Smooth muscle cell (in vitro differentiated cells): ENCODE measurements at regions not wholly inside any gene's neighbourhood (a gene's known extent, or its start where the extent isn't known, plus 50 kb on each side); places are given as distances from the start of the nearest gene placed in this dataset.

Experiments
- DNase-seq: peaks from one replicate; lab custom pipeline; 2025; ENCODE audit not compliant: unreplicated experiment; lab: John Stamatoyannopoulos, UW
- H2AFZ ChIP-seq: fragments of 200-600 bp; sonication (generic); 2 replicates; pipeline ENCODE4 v1.6.0; 2016; ENCODE audit warnings: antibody characterized with exemption, low read depth, mild to moderate bottlenecking
- H3F3A ChIP-seq: fragments of 200-600 bp; sonication (generic); 2 replicates; pipeline ENCODE4 v1.6.0; 2017; ENCODE audit warnings: antibody characterized with exemption, low read depth
- H3K27ac ChIP-seq: fragments of 200-600 bp; sonication (generic); 2 replicates; pipeline ENCODE4 v1.5.1; 2016; ENCODE audit warnings: low read depth, mild to moderate bottlenecking
- H3K27me3 ChIP-seq: fragments of 200-600 bp; sonication (generic); 2 replicates; pipeline ENCODE4 v1.6.1; 2016; ENCODE audit warnings: low read depth, mild to moderate bottlenecking
- H3K36me3 ChIP-seq: fragments of 200-600 bp; sonication (generic); 2 replicates; pipeline ENCODE4 v1.5.1; 2016; ENCODE audit warnings: low read depth
- H3K4me1 ChIP-seq: fragments of 200-600 bp; sonication (generic); 2 replicates; pipeline ENCODE4 v1.5.1; 2016; ENCODE audit warnings: low read depth
- H3K4me2 ChIP-seq: fragments of 200-600 bp; sonication (generic); 2 replicates; pipeline ENCODE4 v1.6.0; 2016; ENCODE audit warnings: mild to moderate bottlenecking
- H3K4me3 ChIP-seq: fragments of 200-600 bp; sonication (generic); 2 replicates; pipeline ENCODE4 v1.5.1; 2016; ENCODE audit warnings: mild to moderate bottlenecking
- H3K79me2 ChIP-seq: fragments of 200-600 bp; sonication (generic); 2 replicates; pipeline ENCODE4 v1.6.0; 2016; ENCODE audit warnings: low read depth, mild to moderate bottlenecking
- H3K9ac ChIP-seq: fragments of 200-600 bp; sonication (generic); 2 replicates; pipeline ENCODE4 v1.6.0; 2016; ENCODE audit warnings: low read depth
- H3K9me3 ChIP-seq: fragments of 200-600 bp; sonication (generic); replicated peaks from 2 replicates; pipeline ENCODE4 v1.5.1; 2016; ENCODE audit warnings: low read depth
- H4K20me1 ChIP-seq: fragments of 200-600 bp; sonication (generic); 2 replicates; pipeline ENCODE4 v1.6.0; 2016; ENCODE audit warnings: low read depth
- CTCF ChIP-seq: fragments of 200-600 bp; sonication (generic); IDR thresholded peaks from 2 replicates; pipeline ENCODE4 v1.5.1; 2017; ENCODE audit warnings: borderline replicate concordance, mild to moderate bottlenecking, antibody characterized with exemption; ENCODE audit not compliant: insufficient read depth, poor library complexity, severe bottlenecking
- WGBS: methylation state at CpG from one replicate; pipeline ENCODE4 v1.1.7; 2016; ENCODE audit warnings: low lambda C conversion rate; 5-methylcytosine and 5-hydroxymethylcytosine counted together

GRCh38 chr16:23013484-23013883 is 135.8 kb downstream of the USP31 start:
- Histone ChIP-seq H3K4me2 (no peak overlapping the region), H3K36me3 (no peaks in the 10 kb centered on the region), H2AFZ (no peak overlapping the region), H3F3A (no peaks in the 10 kb centered on the region), H3K9me3 (no peaks in the 10 kb centered on the region), H3K27ac (no peak overlapping the region), H3K27me3 (no peaks in the 10 kb centered on the region), H3K9ac (no peak overlapping the region), H3K4me1 (no peaks in the 10 kb centered on the region), H3K4me3 (no peak overlapping the region), H4K20me1 (no peaks in the 10 kb centered on the region), H3K79me2 (no peaks in the 10 kb centered on the region)
- 82% methylated on average over 1 of the region's 1 CpG for WGBS
- TF ChIP-seq CTCF = no peak
- no peak for DNase-seq

- H3K4me1 ChIP-seq = no peaks in the 10 kb centered on the region
- DNase-seq = no peak
- H3K9ac ChIP-seq = no peak overlapping the region
- H3K27me3 ChIP-seq = no peaks in the 10 kb centered on the region
- no peak overlapping the region for H3K4me3 ChIP-seq
- no peaks in the 10 kb centered on the region for H3K9me3 ChIP-seq
- H3F3A ChIP-seq = no peaks in the 10 kb centered on the region
- H3K79me2 ChIP-seq = no peaks in the 10 kb centered on the region
- H3K36me3 ChIP-seq = no peaks in the 10 kb centered on the region
- H3K27ac ChIP-seq = no peak overlapping the region
- whole genome bisulfite sequencing = 82% methylated on average over 3 of the region's 3 CpGs
- TF ChIP-seq CTCF = no peak
- H4K20me1 ChIP-seq = no peaks in the 10 kb centered on the region
- no peak overlapping the region for H2AFZ ChIP-seq
- no peak overlapping the region for H3K4me2 ChIP-seq
Observed at GRCh38 chr16:23009075-23009474, 140.2 kb downstream of the USP31 start.

DNA sequence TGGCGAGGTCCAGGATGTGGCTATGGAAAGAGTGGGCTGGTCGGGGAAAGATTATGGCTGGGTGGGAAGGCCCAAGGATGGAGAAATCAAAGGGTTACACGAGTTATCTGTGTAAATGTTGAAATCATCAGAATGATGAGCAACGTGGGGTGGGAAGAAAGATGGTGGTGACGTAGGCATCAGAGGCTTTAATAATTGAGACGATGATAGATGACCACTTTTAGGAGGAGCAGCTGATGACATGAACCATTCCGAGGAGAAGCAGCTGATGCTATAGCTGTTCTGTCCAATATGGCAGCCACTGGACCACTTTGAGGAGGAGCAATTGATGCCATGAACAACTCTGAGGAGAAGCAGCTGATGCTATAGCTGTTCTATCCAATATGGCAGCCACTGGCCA is 141.2 kb downstream of the USP31 start:
- Histone ChIP-seq H3K9ac (no peak overlapping the region), H3K4me1 (no peaks in the 10 kb centered on the region), H3K4me3 (no peak overlapping the region), H4K20me1 (no peaks in the 10 kb centered on the region), H3F3A (no peaks in the 10 kb centered on the region), H3K9me3 (no peaks in the 10 kb centered on the region), H3K27me3 (no peaks in the 10 kb centered on the region), H3K27ac (no peak overlapping the region), H3K4me2 (no peak overlapping the region), H2AFZ (no peak overlapping the region), H3K79me2 (no peaks in the 10 kb centered on the region), H3K36me3 (no peaks in the 10 kb centered on the region)
- TF ChIP-seq CTCF = no peak
- WGBS = 83% methylated on average over 7 of the region's 7 CpGs
- no peak for DNase-seq

DNA sequence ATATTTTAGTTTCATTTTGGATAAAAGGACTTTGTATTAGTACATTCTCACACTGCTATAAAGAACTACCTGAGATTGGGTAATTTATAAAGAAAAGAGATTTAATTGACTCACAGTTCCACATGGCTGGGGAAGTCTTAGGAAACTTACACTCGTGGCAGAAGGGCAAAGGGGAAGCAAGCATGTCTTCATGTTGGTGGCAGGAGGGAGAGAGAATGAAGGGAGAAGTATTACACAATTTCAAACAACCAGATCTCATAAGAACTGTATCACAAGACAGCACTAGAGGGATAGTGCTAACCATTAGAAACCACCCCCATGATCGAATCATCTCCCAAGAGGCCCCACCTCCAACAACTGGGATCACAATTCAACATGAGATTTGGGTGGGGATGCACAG is 142.9 kb downstream of the USP31 start:
- Histone ChIP-seq H3K27ac (no peak overlapping the region), H3K9ac (no peak overlapping the region), H3K4me1 (no peaks in the 10 kb centered on the region), H3F3A (no peaks in the 10 kb centered on the region), H3K27me3 (no peaks in the 10 kb centered on the region), H3K4me3 (no peak overlapping the region), H2AFZ (no peak overlapping the region), H3K4me2 (no peak overlapping the region), H3K79me2 (no peaks in the 10 kb centered on the region), H4K20me1 (no peaks in the 10 kb centered on the region), H3K9me3 (no peaks in the 10 kb centered on the region), H3K36me3 (no peaks in the 10 kb centered on the region)
- WGBS = 68% methylated on average over 2 of the region's 2 CpGs
- TF ChIP-seq CTCF = no peak
- no peak for DNase-seq
